SJSA1 (cell line): ENCODE measurements at regions not wholly inside any gene's neighbourhood (a gene's known extent, or its start where the extent isn't known, plus 50 kb on each side); places are given as distances from the start of the nearest gene placed in this dataset.

Source experiments
- DNase-seq, 2 experiments: peaks; one replicate each; pipeline ENCODE4 v3.0.0-alpha.2; 2015 to 2020; ENCODE audit warnings: low spot score in 2 of 2, low read depth in 1 of 2
- H3K27ac ChIP-seq: fragments of 250-450 bp; sonication (Bioruptor Pico); 2 replicates; pipeline ENCODE4 v1.5.1; 2020; ENCODE audit warnings: mild to moderate bottlenecking, moderate library complexity
- H3K27me3 ChIP-seq: fragments of 250-450 bp; sonication (Bioruptor Pico); replicated peaks from 2 replicates; pipeline ENCODE4 v1.5.1; 2020; ENCODE audit warnings: mild to moderate bottlenecking, moderate library complexity
- H3K36me3 ChIP-seq: fragments of 250-450 bp; sonication (Bioruptor Pico); 2 replicates; pipeline ENCODE4 v1.5.1; 2020; ENCODE audit warnings: mild to moderate bottlenecking
- H3K4me1 ChIP-seq: fragments of 250-450 bp; sonication (Bioruptor Pico); replicated peaks from 2 replicates; pipeline ENCODE4 v1.6.1; 2021; ENCODE audit warnings: mild to moderate bottlenecking
- H3K4me3 ChIP-seq: fragments of 250-450 bp; sonication (Bioruptor Pico); 2 replicates; pipeline ENCODE4 v1.5.1; 2020; ENCODE audit warnings: mild to moderate bottlenecking
- H3K9me3 ChIP-seq: fragments of 250-450 bp; sonication (Bioruptor Pico); replicated peaks from 2 replicates; pipeline ENCODE4 v1.5.1; 2020; ENCODE audit warnings: mild to moderate bottlenecking

GRCh38 chr15:91469632-91470567 is 369.8 kb downstream of the SV2B start:
- DNase-seq = no peak

GRCh38 chr15:91471468-91471867 is 371.4 kb downstream of the SV2B start:
- Histone ChIP-seq H3K4me1 (no peaks in the 10 kb centered on the region), H3K4me3 (no peak overlapping the region), H3K9me3 (no peaks in the 10 kb centered on the region), H3K27me3 (peaks cover 3% of the 10 kb centered on the region; the same call in 1 of the 2 replicates), H3K27ac (no peak overlapping the region), H3K36me3 (no peaks in the 10 kb centered on the region)
- DNase-seq = no peak

More at GRCh38 chr15:91469632-91470567, 369.8 kb downstream of the SV2B start:
- Histone ChIP-seq H3K4me1 (no peaks in the 10 kb centered on the region), H3K4me3 (no peak overlapping the region), H3K27me3 (no peaks in the 10 kb centered on the region), H3K27ac (no peak overlapping the region), H3K9me3 (no peaks in the 10 kb centered on the region), H3K36me3 (no peaks in the 10 kb centered on the region)

GRCh38 chr15:91472316-91472756 is 372.3 kb downstream of the SV2B start:
- no peak overlapping the region for H3K27ac ChIP-seq
- H3K9me3 ChIP-seq = no peaks in the 10 kb centered on the region
- peaks cover 3% of the 10 kb centered on the region; the same call in 1 of the 2 replicates for H3K27me3 ChIP-seq
- no peak overlapping the region for H3K4me3 ChIP-seq
- no peaks in the 10 kb centered on the region for H3K4me1 ChIP-seq
- H3K36me3 ChIP-seq = no peaks in the 10 kb centered on the region
- no peak for DNase-seq

- Histone ChIP-seq H3K36me3 (no peaks in the 10 kb centered on the region), H3K9me3 (no peaks in the 10 kb centered on the region), H3K4me3 (no peak overlapping the region), H3K4me1 (no peaks in the 10 kb centered on the region), H3K27me3 (peaks cover 3% of the 10 kb centered on the region; the same call in 1 of the 2 replicates), H3K27ac (no peak overlapping the region)
- no peak for DNase-seq
Observed at GRCh38 chr15:91473894-91474545, 374.0 kb downstream of the SV2B start.

- Histone ChIP-seq H3K27ac (no peak overlapping the region), H3K4me1 (no peaks in the 10 kb centered on the region), H3K4me3 (no peak overlapping the region), H3K27me3 (peaks cover 3% of the 10 kb centered on the region; the same call in 1 of the 2 replicates), H3K36me3 (no peaks in the 10 kb centered on the region), H3K9me3 (no peaks in the 10 kb centered on the region)
- no peak for DNase-seq
Observed at GRCh38 chr15:91476861-91477260, 376.6 kb upstream of the SLCO3A1 start.

GRCh38 chr15:91478717-91479191 is 374.8 kb upstream of the SLCO3A1 start:
- no peaks in the 10 kb centered on the region for H3K4me1 ChIP-seq
- H3K27ac ChIP-seq = no peak overlapping the region
- DNase-seq = no peak
- H3K27me3 ChIP-seq = peaks cover 3% of the 10 kb centered on the region; the same call in 1 of the 2 replicates
- H3K36me3 ChIP-seq = no peaks in the 10 kb centered on the region
- no peak overlapping the region for H3K4me3 ChIP-seq
- no peaks in the 10 kb centered on the region for H3K9me3 ChIP-seq

GRCh38 chr15:91480426-91480825 is 373.1 kb upstream of the SLCO3A1 start:
- Histone ChIP-seq H3K36me3 (no peaks in the 10 kb centered on the region), H3K27me3 (peaks cover 3% of the 10 kb centered on the region; the same call in 1 of the 2 replicates), H3K4me1 (no peaks in the 10 kb centered on the region), H3K4me3 (no peak overlapping the region), H3K27ac (no peak overlapping the region), H3K9me3 (no peaks in the 10 kb centered on the region)
- no peak for DNase-seq

- Histone ChIP-seq H3K36me3 (no peaks in the 10 kb centered on the region), H3K4me3 (no peak overlapping the region), H3K4me1 (no peaks in the 10 kb centered on the region), H3K27me3 (no peaks in the 10 kb centered on the region), H3K9me3 (no peaks in the 10 kb centered on the region), H3K27ac (no peak overlapping the region)
- no peak for DNase-seq
Observed at GRCh38 chr15:91482799-91483198, 370.7 kb upstream of the SLCO3A1 start.

- Histone ChIP-seq H3K4me1 (no peaks in the 10 kb centered on the region), H3K9me3 (no peaks in the 10 kb centered on the region), H3K4me3 (no peak overlapping the region), H3K36me3 (no peaks in the 10 kb centered on the region), H3K27ac (no peak overlapping the region), H3K27me3 (no peaks in the 10 kb centered on the region)
- no peak for DNase-seq
Observed at GRCh38 chr15:91484141-91484540, 369.4 kb upstream of the SLCO3A1 start.

GRCh38 chr15:91488452-91488851 is 365.1 kb upstream of the SLCO3A1 start:
- DNase-seq = no peak
- H3K4me1 ChIP-seq = no peaks in the 10 kb centered on the region
- H3K9me3 ChIP-seq = no peaks in the 10 kb centered on the region
- no peaks in the 10 kb centered on the region for H3K27me3 ChIP-seq
- no peak overlapping the region for H3K4me3 ChIP-seq
- H3K36me3 ChIP-seq = no peaks in the 10 kb centered on the region
- no peak overlapping the region for H3K27ac ChIP-seq

GRCh38 chr15:91490211-91490610 is 363.3 kb upstream of the SLCO3A1 start:
- Histone ChIP-seq H3K27ac (no peak overlapping the region), H3K36me3 (no peaks in the 10 kb centered on the region), H3K4me1 (no peaks in the 10 kb centered on the region), H3K9me3 (no peaks in the 10 kb centered on the region), H3K4me3 (no peak overlapping the region), H3K27me3 (no peaks in the 10 kb centered on the region)
- no peak for DNase-seq

GRCh38 chr15:91491101-91491950 is 362.2 kb upstream of the SLCO3A1 start:
- no peak for DNase-seq
- H3K4me1 ChIP-seq = no peaks in the 10 kb centered on the region
- H3K27ac ChIP-seq = no peak overlapping the region
- H3K36me3 ChIP-seq = no peaks in the 10 kb centered on the region
- no peaks in the 10 kb centered on the region for H3K9me3 ChIP-seq
- H3K4me3 ChIP-seq = no peak overlapping the region
- no peaks in the 10 kb centered on the region for H3K27me3 ChIP-seq
